Cardiac muscle cell (in vitro differentiated cells and primary cell): ENCODE measurements at regions not wholly inside any gene's neighbourhood (a gene's known extent, or its start where the extent isn't known, plus 50 kb on each side); places are given as distances from the start of the nearest gene placed in this dataset.

ENCODE experiments used
- DNase-seq, 2 donors: peaks; one replicate each; pipeline versions ENCODE4 v3.0.0 to v3.0.0-alpha.2; 2010 to 2017; ENCODE audit warnings: low read depth in 1 of 2, low spot score in 1 of 2
- H3K27ac ChIP-seq: fragments of 200-600 bp; sonication (generic); 2 replicates; pipeline ENCODE4 v1.5.1; 2016
- H3K27me3 ChIP-seq: fragments of 200-600 bp; sonication (generic); 2 replicates; pipeline ENCODE4 v1.6.0; 2016; ENCODE audit warnings: control low read depth
- H3K36me3 ChIP-seq: fragments of 200-600 bp; sonication (generic); 2 replicates; pipeline ENCODE4 v1.5.1; 2016; ENCODE audit warnings: control low read depth
- H3K4me1 ChIP-seq: fragments of 200-600 bp; sonication (generic); 2 replicates; pipeline ENCODE4 v1.8.1; 2017; ENCODE audit warnings: low read depth, mild to moderate bottlenecking, mixed run types
- H3K4me3 ChIP-seq: fragments of 200-600 bp; sonication (generic); 2 replicates; pipeline ENCODE4 v1.5.1; 2016; ENCODE audit warnings: mild to moderate bottlenecking
- H3K9me3 ChIP-seq: fragments of 200-600 bp; sonication (generic); 2 replicates; pipeline ENCODE4 v1.5.1; 2017; ENCODE audit warnings: low read depth, mild to moderate bottlenecking, control low read depth
- TF ChIP-seq, protein P1 (sequence below): IDR thresholded peaks from 2 replicates; pipeline ENCODE4 v1.5.1; 2012; ENCODE audit warnings: low read depth, mild to moderate bottlenecking, low read length

DNA sequence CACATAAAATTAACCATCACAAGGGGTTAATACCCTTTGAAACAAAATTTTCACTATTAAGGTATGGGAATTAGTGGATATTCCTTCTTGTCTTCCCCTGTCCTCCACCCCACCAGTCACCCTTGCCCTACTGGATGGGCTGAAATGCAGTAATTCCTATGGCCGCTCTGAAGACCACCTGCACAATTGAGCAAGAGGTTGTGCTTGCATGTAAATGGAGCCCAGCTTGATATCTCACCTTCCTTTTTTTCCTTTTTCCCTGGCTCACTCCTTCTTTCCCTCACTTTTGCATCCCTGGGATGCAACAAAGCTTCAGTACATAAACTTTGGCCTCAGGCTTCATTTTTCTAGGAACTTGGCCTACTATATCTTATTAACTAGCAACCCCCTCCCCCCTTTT lies 184.6 kb downstream of the SNX10 start:
- Histone ChIP-seq H3K27me3 (no peaks in the 10 kb centered on the region), H3K9me3 (no peaks in the 10 kb centered on the region), H3K4me1 (no peaks in the 10 kb centered on the region), H3K27ac (no peak overlapping the region), H3K4me3 (no peak overlapping the region), H3K36me3 (no peaks in the 10 kb centered on the region)
- TF ChIP-seq, protein P1, sequence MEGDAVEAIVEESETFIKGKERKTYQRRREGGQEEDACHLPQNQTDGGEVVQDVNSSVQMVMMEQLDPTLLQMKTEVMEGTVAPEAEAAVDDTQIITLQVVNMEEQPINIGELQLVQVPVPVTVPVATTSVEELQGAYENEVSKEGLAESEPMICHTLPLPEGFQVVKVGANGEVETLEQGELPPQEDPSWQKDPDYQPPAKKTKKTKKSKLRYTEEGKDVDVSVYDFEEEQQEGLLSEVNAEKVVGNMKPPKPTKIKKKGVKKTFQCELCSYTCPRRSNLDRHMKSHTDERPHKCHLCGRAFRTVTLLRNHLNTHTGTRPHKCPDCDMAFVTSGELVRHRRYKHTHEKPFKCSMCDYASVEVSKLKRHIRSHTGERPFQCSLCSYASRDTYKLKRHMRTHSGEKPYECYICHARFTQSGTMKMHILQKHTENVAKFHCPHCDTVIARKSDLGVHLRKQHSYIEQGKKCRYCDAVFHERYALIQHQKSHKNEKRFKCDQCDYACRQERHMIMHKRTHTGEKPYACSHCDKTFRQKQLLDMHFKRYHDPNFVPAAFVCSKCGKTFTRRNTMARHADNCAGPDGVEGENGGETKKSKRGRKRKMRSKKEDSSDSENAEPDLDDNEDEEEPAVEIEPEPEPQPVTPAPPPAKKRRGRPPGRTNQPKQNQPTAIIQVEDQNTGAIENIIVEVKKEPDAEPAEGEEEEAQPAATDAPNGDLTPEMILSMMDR = no peak
- DNase-seq = no peak

GRCh38 chr7:26477381-26477990 lies 185.8 kb downstream of the SNX10 start:
- no peak for DNase-seq
- TF ChIP-seq, protein P1 = no peak
- H3K36me3 ChIP-seq = no peaks in the 10 kb centered on the region
- H3K4me1 ChIP-seq = no peaks in the 10 kb centered on the region
- H3K27me3 ChIP-seq = no peaks in the 10 kb centered on the region
- H3K27ac ChIP-seq = no peak overlapping the region
- no peak overlapping the region for H3K4me3 ChIP-seq
- no peaks in the 10 kb centered on the region for H3K9me3 ChIP-seq

DNA sequence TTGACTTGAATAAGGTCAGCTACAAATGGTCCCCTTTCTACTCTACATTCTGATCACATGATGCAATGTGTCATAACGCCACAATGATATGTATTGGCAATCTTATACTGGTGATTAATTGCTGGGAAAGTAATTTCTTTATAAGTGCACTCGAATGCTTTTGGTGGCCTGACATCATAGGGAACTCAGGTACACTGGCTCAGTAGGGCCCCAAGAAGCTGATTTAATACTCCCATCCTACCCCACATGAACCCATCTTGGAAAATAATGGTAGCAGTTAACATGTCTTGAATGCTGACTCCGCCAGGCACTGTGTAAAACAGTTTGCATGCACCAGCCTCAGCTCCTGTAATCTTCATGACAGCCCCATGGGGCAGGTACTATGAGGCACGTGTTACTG lies 186.9 kb downstream of the SNX10 start:
- H3K27me3 ChIP-seq = no peaks in the 10 kb centered on the region
- H3K36me3 ChIP-seq = no peaks in the 10 kb centered on the region
- H3K4me3 ChIP-seq = no peak overlapping the region
- TF ChIP-seq, protein P1 = no peak
- peaks cover 4% of the 10 kb centered on the region for H3K4me1 ChIP-seq
- DNase-seq = no peak
- no peaks in the 10 kb centered on the region for H3K9me3 ChIP-seq
- no peak overlapping the region for H3K27ac ChIP-seq

- no peaks in the 10 kb centered on the region for H3K9me3 ChIP-seq
- H3K27me3 ChIP-seq = no peaks in the 10 kb centered on the region
- peaks cover 4% of the 10 kb centered on the region for H3K4me1 ChIP-seq
- no peak overlapping the region for H3K27ac ChIP-seq
- TF ChIP-seq, protein P1 = no peak
- no peaks in the 10 kb centered on the region for H3K36me3 ChIP-seq
- no peak overlapping the region for H3K4me3 ChIP-seq
- no peak for DNase-seq
Measured at GRCh38 chr7:26479581-26479980, 187.9 kb downstream of the SNX10 start.

DNA sequence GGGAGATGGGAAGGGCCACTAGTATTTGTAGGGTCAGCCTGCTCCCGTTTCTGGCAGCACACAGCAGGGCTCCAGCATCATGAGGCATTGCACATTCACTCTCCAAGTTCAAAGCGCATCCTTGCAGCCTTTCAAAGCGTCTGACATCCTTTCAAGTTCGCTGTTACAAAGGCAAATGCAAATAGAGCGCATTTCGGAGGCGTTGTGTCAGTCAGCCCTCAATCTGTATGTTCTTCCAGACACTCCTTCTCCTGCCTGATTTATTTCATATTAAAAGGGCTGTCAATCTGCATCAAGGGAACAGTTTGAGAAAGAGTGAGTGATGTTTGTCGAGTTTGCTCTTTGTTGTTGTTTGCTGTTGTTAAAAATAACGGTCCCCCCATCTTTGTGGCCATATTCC lies 188.5 kb downstream of the SNX10 start:
- peaks cover 4% of the 10 kb centered on the region for H3K4me1 ChIP-seq
- H3K36me3 ChIP-seq = no peaks in the 10 kb centered on the region
- no peak overlapping the region for H3K4me3 ChIP-seq
- DNase-seq = no peak
- H3K27me3 ChIP-seq = no peaks in the 10 kb centered on the region
- H3K9me3 ChIP-seq = no peaks in the 10 kb centered on the region
- H3K27ac ChIP-seq = no peak overlapping the region
- TF ChIP-seq, protein P1 = no peak
